NB4 (cell line): ENCODE measurements at regions not wholly inside any gene's neighbourhood (a gene's known extent, or its start where the extent isn't known, plus 50 kb on each side); places are given as distances from the start of the nearest gene placed in this dataset.

Experiments used
- DNase-seq: peaks from one replicate; pipeline ENCODE4 v3.0.0; 2010; ENCODE audit warnings: low read depth
- H3K4me3 ChIP-seq: one replicate; pipeline ENCODE4 v1.5.1; 2011; ENCODE audit warnings: mild to moderate bottlenecking, low read depth, low read length, moderate library complexity
- CTCF ChIP-seq: IDR thresholded peaks from one replicate; pipeline ENCODE4 v1.5.1; 2012; ENCODE audit warnings: low read depth, low read length
- MAX ChIP-seq: IDR thresholded peaks from 2 replicates; pipeline ENCODE4 v1.6.1; 2011; ENCODE audit warnings: low read depth, low read length
- MYC ChIP-seq: IDR thresholded peaks from 2 replicates; pipeline ENCODE4 v1.6.1; 2011; ENCODE audit warnings: low read depth, low read length
- POLR2A ChIP-seq: IDR thresholded peaks from 2 replicates; pipeline ENCODE4 v1.6.1; 2011; ENCODE audit warnings: mild to moderate bottlenecking; ENCODE audit not compliant: insufficient read length; ENCODE audit errors: extremely low read depth

GRCh38 chr1:212549503-212550017, 59.0 kb upstream of the ATF3 start:
- TF ChIP-seq MAX (no peak), MYC (no peak), CTCF (no peak), POLR2A (no peak)
- DNase-seq = no peak
- H3K4me3 ChIP-seq = no peak overlapping the region

- TF ChIP-seq POLR2A (no peak), CTCF (no peak), MYC (no peak), MAX (no peak)
- no peak overlapping the region for H3K4me3 ChIP-seq
- no peak for DNase-seq
Measured at GRCh38 chr1:212551929-212552328, 56.6 kb upstream of the ATF3 start.

- no peak overlapping the region for H3K4me3 ChIP-seq
- no peak for TF ChIP-seq MYC
- no peak for TF ChIP-seq CTCF
- TF ChIP-seq POLR2A = no peak
- no peak for TF ChIP-seq MAX
- DNase-seq = no peak
Measured at GRCh38 chr1:212553676-212554075, 54.9 kb upstream of the ATF3 start.

GRCh38 chr1:212554401-212554800, 54.2 kb upstream of the ATF3 start:
- no peak overlapping the region for H3K4me3 ChIP-seq
- no peak for DNase-seq
- TF ChIP-seq MAX (no peak), POLR2A (no peak), MYC (no peak), CTCF (no peak)

- TF ChIP-seq MYC (no peak), CTCF (no peak), POLR2A (no peak), MAX (no peak)
- H3K4me3 ChIP-seq = no peak overlapping the region
- no peak for DNase-seq
Measured at GRCh38 chr1:212555426-212555825, 53.1 kb upstream of the ATF3 start.
